Thoracic aorta (tissue), 2 donors: ENCODE measurements at regions not wholly inside any gene's neighbourhood (a gene's known extent, or its start where the extent isn't known, plus 50 kb on each side); places are given as distances from the start of the nearest gene placed in this dataset.

Experiments used
- ATAC-seq: fragments of 150-250 bp; one replicate; pipeline ENCODE4 v1.8.0; 2017; ENCODE audit warnings: low read depth; ENCODE audit not compliant: insufficient number of reproducible peaks, low FRiP score
- DNase-seq: peaks from one replicate; pipeline ENCODE4 v3.0.0-alpha.2; 2020; ENCODE audit warnings: low spot score
- H3K27ac ChIP-seq, 2 donors: fragments of 200-600 bp; sonication (generic); 1 replicate in 1 of 2; 2 replicates in 1 of 2; pipeline ENCODE4 v1.5.1; 2016; ENCODE audit warnings: mild to moderate bottlenecking in 2 of 2, moderate library complexity in 2 of 2
- H3K27me3 ChIP-seq: fragments of 200-600 bp; sonication (generic); replicated peaks from 2 replicates; pipeline ENCODE4 v1.6.0; 2016; ENCODE audit warnings: mild to moderate bottlenecking; ENCODE audit not compliant: insufficient read depth
- H3K36me3 ChIP-seq: fragments of 200-600 bp; sonication (generic); one replicate; pipeline ENCODE4 v1.5.1; 2016
- H3K4me1 ChIP-seq, 2 donors: fragments of 200-600 bp; sonication (generic); 1 replicate in 1 of 2; 2 replicates in 1 of 2; pipeline versions ENCODE4 v1.5.1 to v1.6.0; 2016; ENCODE audit warnings: low read depth in 2 of 2, mild to moderate bottlenecking in 1 of 2; ENCODE audit not compliant: control insufficient read depth in 1 of 2
- H3K4me3 ChIP-seq: fragments of 200-600 bp; sonication (generic); 2 replicates; pipeline ENCODE4 v1.5.1; 2016; ENCODE audit warnings: mild to moderate bottlenecking
- H3K9me3 ChIP-seq: fragments of 200-600 bp; sonication (generic); 2 replicates; pipeline ENCODE4 v1.5.1; 2016
- TF ChIP-seq, protein P1 (sequence below): fragments of 200-600 bp; sonication (generic); IDR thresholded peaks from one replicate; pipeline ENCODE4 v1.5.1; 2019; ENCODE audit warnings: antibody characterized with exemption

- H3K27me3 ChIP-seq = no peaks in the 10 kb centered on the region
- DNase-seq = no peak
- H3K4me3 ChIP-seq = no peak overlapping the region
- ATAC-seq = no peak
- no peaks in the 10 kb centered on the region for H3K36me3 ChIP-seq
- TF ChIP-seq, protein P1, sequence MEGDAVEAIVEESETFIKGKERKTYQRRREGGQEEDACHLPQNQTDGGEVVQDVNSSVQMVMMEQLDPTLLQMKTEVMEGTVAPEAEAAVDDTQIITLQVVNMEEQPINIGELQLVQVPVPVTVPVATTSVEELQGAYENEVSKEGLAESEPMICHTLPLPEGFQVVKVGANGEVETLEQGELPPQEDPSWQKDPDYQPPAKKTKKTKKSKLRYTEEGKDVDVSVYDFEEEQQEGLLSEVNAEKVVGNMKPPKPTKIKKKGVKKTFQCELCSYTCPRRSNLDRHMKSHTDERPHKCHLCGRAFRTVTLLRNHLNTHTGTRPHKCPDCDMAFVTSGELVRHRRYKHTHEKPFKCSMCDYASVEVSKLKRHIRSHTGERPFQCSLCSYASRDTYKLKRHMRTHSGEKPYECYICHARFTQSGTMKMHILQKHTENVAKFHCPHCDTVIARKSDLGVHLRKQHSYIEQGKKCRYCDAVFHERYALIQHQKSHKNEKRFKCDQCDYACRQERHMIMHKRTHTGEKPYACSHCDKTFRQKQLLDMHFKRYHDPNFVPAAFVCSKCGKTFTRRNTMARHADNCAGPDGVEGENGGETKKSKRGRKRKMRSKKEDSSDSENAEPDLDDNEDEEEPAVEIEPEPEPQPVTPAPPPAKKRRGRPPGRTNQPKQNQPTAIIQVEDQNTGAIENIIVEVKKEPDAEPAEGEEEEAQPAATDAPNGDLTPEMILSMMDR = no peak
- H3K4me1 ChIP-seq = no peaks in the 10 kb centered on the region
- H3K27ac ChIP-seq = no peak overlapping the region
- H3K9me3 ChIP-seq = no peaks in the 10 kb centered on the region
Measured at GRCh38 chr2:155157711-155158110, 459.2 kb downstream of the KCNJ3 start.

- Histone ChIP-seq H3K27me3 (no peaks in the 10 kb centered on the region), H3K27ac (no peak overlapping the region), H3K9me3 (no peaks in the 10 kb centered on the region), H3K4me3 (no peak overlapping the region), H3K36me3 (no peaks in the 10 kb centered on the region), H3K4me1 (no peaks in the 10 kb centered on the region)
- TF ChIP-seq, protein P1 = no peak
- ATAC-seq (no peak), DNase-seq (no peak)
Measured at GRCh38 chr2:155157065-155157464, 458.6 kb downstream of the KCNJ3 start.

DNA sequence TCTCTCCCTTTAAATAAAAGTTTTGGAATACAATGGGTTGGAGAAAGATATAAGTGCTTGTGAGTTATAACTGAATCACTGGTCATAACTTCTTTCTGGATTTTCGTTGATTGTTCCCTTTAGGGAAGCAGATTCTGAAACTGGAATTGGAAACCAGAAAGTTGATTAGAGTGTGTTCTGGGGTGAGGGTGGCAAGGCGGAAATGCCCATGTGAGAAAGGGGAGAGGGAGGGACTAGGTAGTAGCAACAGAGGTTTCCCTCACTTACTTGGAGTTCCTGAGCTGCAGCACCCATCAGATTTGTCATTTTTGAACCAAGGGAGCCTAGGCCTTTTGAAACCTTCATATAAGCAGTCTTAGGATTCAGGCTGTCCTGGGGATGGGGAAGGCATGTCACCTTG, 453.4 kb downstream of the KCNJ3 start:
- Histone ChIP-seq H3K27ac (no peak overlapping the region), H3K9me3 (no peaks in the 10 kb centered on the region), H3K27me3 (no peaks in the 10 kb centered on the region), H3K4me1 (no peaks in the 10 kb centered on the region), H3K36me3 (no peaks in the 10 kb centered on the region), H3K4me3 (no peak overlapping the region)
- DNase-seq (no peak), ATAC-seq (no peak)
- TF ChIP-seq, protein P1 = no peak

DNA sequence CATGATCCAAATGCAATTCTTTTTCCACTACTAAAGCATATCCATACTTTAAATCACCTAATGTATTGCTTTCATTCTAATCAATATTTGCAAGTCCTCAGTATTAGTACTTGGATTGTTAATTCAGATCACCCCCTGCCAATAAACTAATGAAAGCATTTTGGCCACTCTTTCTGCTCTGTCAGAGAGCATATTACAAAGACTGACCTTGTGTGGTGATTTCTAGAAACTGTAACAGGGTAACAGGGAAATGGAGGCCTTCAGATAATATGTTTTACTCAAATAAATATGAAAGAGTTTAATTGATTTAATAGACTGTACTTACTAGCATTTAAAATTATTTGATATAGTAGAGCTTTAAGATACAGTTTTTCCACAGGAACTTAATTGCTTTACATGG, 453.0 kb downstream of the KCNJ3 start:
- TF ChIP-seq, protein P1 = no peak
- no peak overlapping the region for H3K27ac ChIP-seq
- no peaks in the 10 kb centered on the region for H3K27me3 ChIP-seq
- no peak overlapping the region for H3K4me3 ChIP-seq
- H3K36me3 ChIP-seq = no peaks in the 10 kb centered on the region
- DNase-seq (no peak), ATAC-seq (no peak)
- H3K4me1 ChIP-seq = no peaks in the 10 kb centered on the region
- no peaks in the 10 kb centered on the region for H3K9me3 ChIP-seq

- no peak for DNase-seq
- no peak for ATAC-seq
- H3K4me1 ChIP-seq = no peaks in the 10 kb centered on the region
- no peaks in the 10 kb centered on the region for H3K36me3 ChIP-seq
- no peaks in the 10 kb centered on the region for H3K9me3 ChIP-seq
- H3K4me3 ChIP-seq = no peak overlapping the region
- no peak overlapping the region for H3K27ac ChIP-seq
- TF ChIP-seq, protein P1 = no peak
- H3K27me3 ChIP-seq = no peaks in the 10 kb centered on the region
Measured at GRCh38 chr2:155145758-155146229, 447.3 kb downstream of the KCNJ3 start.
